Type B pancreatic cell (in vitro differentiated cells): ENCODE measurements at regions not wholly inside any gene's neighbourhood (a gene's known extent, or its start where the extent isn't known, plus 50 kb on each side); places are given as distances from the start of the nearest gene placed in this dataset.

ENCODE experiments used
- DNase-seq: peaks from one replicate; pipeline ENCODE4 v3.0.0; 2021; ENCODE audit warnings: mixed read lengths; ENCODE audit not compliant: unreplicated experiment; ENCODE audit errors: extremely low spot score
- H3K27ac Mint-ChIP-seq: 2 replicates; pipeline ENCODE4 v1.8.0; 2021; ENCODE audit warnings: mild to moderate bottlenecking, mixed read lengths
- H3K27me3 Mint-ChIP-seq: 2 replicates; pipeline ENCODE4 v1.8.0; 2021; ENCODE audit warnings: mixed read lengths
- H3K36me3 Mint-ChIP-seq: 2 replicates; pipeline ENCODE4 v1.8.0; 2021; ENCODE audit warnings: mixed read lengths
- H3K4me1 Mint-ChIP-seq: one replicate; pipeline ENCODE4 v1.8.0; 2021; ENCODE audit warnings: mixed read lengths; ENCODE audit not compliant: unreplicated experiment
- H3K4me3 Mint-ChIP-seq: 2 replicates; pipeline ENCODE4 v1.8.0; 2021; ENCODE audit warnings: mild to moderate bottlenecking, mixed read lengths
- H3K9me3 Mint-ChIP-seq: 2 replicates; pipeline ENCODE4 v1.8.0; 2021; ENCODE audit warnings: mixed read lengths
- CTCF ChIP-seq: fragments of 200-600 bp; sonication (generic); conservative IDR thresholded peaks from 2 replicates; pipeline ENCODE4 v1.5.0; 2021; ENCODE audit warnings: antibody characterized with exemption, mild to moderate bottlenecking

GRCh38 chr14:87014856-87015255, 978.1 kb downstream of the GALC start:
- no peak for TF ChIP-seq CTCF
- no peaks in the 10 kb centered on the region for H3K27me3 Mint-ChIP-seq

GRCh38 chr14:87013583-87013982, 979.4 kb downstream of the GALC start:
- no peaks in the 10 kb centered on the region for H3K36me3 Mint-ChIP-seq
- TF ChIP-seq CTCF, result no peak
- no peak overlapping the region for H3K27ac Mint-ChIP-seq
- no peak for DNase-seq
- H3K4me3 Mint-ChIP-seq, result no peak overlapping the region
- H3K27me3 Mint-ChIP-seq, result no peaks in the 10 kb centered on the region
- H3K4me1 Mint-ChIP-seq, result no peaks in the 10 kb centered on the region
- H3K9me3 Mint-ChIP-seq, result no peaks in the 10 kb centered on the region

More at GRCh38 chr14:87014856-87015255, 978.1 kb downstream of the GALC start:
- Mint-ChIP-seq H3K27ac (no peak overlapping the region), H3K4me3 (no peak overlapping the region), H3K4me1 (no peaks in the 10 kb centered on the region), H3K9me3 (no peaks in the 10 kb centered on the region), H3K36me3 (no peaks in the 10 kb centered on the region)
- no peak for DNase-seq

GRCh38 chr14:87008965-87009364, 984.0 kb downstream of the GALC start:
- no peak overlapping the region for H3K27ac Mint-ChIP-seq
- no peak for DNase-seq
- no peak overlapping the region for H3K4me3 Mint-ChIP-seq
- no peaks in the 10 kb centered on the region for H3K9me3 Mint-ChIP-seq
- TF ChIP-seq CTCF, result no peak
- no peaks in the 10 kb centered on the region for H3K27me3 Mint-ChIP-seq
- no peaks in the 10 kb centered on the region for H3K36me3 Mint-ChIP-seq
- H3K4me1 Mint-ChIP-seq, result no peaks in the 10 kb centered on the region

GRCh38 chr14:87005280-87005679, 987.7 kb downstream of the GALC start:
- H3K4me1 Mint-ChIP-seq, result peaks cover 5% of the 10 kb centered on the region
- H3K27ac Mint-ChIP-seq, result no peak overlapping the region
- no peaks in the 10 kb centered on the region for H3K9me3 Mint-ChIP-seq
- no peak overlapping the region for H3K4me3 Mint-ChIP-seq
- no peak for DNase-seq
- H3K36me3 Mint-ChIP-seq, result no peaks in the 10 kb centered on the region
- no peaks in the 10 kb centered on the region for H3K27me3 Mint-ChIP-seq
- TF ChIP-seq CTCF, result no peak

DNA sequence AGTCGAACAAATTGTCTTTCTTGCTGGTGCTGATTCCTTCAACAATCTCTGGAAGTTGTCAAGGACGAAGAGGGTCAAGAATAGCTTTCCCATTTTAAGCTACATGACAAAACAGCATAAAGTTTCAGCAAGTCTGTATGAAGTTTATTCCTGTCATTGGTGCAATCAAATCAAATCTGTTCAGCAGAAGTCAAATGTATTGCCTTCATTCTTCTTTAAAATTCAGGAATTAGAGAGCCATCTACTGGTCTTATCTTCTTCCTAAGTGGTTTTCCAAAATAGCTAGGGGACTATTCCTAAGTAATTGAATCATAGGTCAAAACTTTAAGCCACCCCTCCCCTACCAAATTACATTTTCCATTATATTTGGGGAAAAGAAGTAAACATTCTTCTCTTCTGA, 990.2 kb downstream of the GALC start:
- H3K27me3 Mint-ChIP-seq, result no peaks in the 10 kb centered on the region
- peaks cover 9% of the 10 kb centered on the region for H3K4me1 Mint-ChIP-seq
- no peaks in the 10 kb centered on the region for H3K36me3 Mint-ChIP-seq
- TF ChIP-seq CTCF, result no peak
- H3K9me3 Mint-ChIP-seq, result no peaks in the 10 kb centered on the region
- H3K27ac Mint-ChIP-seq, result no peak overlapping the region
- DNase-seq, result no peak
- no peak overlapping the region for H3K4me3 Mint-ChIP-seq

DNA sequence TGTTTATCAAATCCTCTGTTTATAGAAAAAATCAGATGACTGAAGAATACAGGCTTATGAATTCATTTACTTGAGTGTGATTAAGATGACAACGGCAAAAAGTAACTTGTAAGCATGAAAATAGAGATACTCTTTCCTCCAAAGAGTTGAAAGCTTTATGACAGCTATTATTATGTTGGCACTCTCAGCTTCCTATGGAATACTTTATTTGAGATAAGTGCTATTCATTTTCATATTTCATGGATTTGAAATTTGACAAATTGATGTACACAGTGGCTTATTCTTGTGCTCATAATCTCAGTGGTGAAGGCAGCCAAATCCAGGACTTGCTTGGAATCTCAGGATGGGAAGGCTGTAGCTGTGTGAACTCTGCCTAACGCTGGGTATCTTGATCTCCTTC, 991.6 kb downstream of the GALC start:
- Mint-ChIP-seq H3K9me3 (no peaks in the 10 kb centered on the region), H3K36me3 (no peaks in the 10 kb centered on the region), H3K4me3 (no peak overlapping the region), H3K27ac (no peak overlapping the region), H3K4me1 (peaks cover 9% of the 10 kb centered on the region), H3K27me3 (no peaks in the 10 kb centered on the region)
- no peak for TF ChIP-seq CTCF
- DNase-seq, result no peak
